ENCODE measurements at regions not wholly inside any gene's neighbourhood (a gene's known extent, or its start where the extent isn't known, plus 50 kb on each side); places are given as distances from the start of the nearest gene placed in this dataset.

DNA sequence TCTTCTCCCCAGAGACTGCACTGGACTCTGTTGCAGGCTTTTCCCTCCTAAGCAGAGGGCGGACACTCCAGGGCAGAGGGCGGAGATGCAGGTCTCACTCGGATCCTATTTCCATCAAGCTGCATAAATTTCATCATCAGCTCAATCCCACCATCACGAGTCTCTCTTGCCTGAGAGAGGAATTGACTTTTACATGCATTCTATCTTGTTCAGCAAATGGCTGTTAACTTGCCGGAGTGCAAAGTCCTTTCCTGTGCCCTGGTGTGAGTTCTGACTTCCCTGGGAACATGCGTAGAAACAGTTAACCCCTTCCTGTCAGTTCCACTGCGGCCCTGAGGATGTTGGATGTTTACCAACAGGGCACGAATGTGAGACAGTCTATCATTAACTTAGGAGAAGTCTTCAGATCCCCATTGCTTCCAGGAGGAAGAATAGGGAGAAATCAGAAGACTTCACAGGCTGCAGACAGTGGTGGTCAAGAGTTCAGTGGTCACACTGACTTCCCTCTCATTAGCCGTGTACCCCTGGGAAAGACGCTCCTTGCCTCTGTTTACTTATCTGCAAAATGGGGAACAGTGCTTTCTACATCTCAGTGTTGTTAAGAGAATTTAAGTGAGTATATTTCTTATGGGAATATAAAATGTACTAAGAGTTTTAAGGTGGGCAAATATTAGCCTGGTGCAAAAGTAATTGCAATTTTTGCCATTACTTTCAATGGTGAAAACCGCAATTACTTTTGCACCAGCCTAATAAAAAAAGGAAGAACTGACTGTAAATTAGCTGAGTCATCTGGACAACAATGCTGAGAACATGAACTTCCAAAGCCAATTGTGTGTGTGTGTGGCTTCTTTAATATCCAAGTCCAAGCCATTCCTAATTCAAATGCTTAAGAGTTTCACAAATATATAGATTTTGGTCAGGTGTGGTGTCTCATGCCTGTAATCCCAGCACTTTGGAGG lies 248.0 kb downstream of the DRD1 start:
- in situ Hi-C loops (cut with HindIII; ENCODE audit: low sequenced_read_pairs), result no loop called here

DNA sequence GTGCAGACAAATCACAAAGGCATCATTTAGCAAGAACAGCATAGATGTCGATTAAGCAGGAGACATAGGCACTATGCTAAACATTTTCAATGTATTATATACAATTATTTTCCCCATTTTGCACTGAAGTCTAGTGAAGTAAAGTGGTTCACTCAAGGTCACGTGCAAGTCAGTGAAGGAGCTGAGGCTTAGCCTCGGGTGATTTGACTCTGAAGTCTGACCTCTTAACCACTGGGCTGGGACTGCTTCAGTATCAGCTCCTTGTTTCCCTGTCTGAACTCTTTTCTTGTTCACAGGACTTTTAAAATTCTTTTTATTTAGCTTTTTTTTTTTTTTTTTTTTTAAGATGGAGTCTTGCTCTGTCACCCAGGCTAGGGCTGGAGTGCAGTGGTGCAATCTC lies 262.7 kb downstream of the DRD1 start:
- in situ Hi-C loops (cut with HindIII; ENCODE audit: low sequenced_read_pairs), result no loop called here

DNA sequence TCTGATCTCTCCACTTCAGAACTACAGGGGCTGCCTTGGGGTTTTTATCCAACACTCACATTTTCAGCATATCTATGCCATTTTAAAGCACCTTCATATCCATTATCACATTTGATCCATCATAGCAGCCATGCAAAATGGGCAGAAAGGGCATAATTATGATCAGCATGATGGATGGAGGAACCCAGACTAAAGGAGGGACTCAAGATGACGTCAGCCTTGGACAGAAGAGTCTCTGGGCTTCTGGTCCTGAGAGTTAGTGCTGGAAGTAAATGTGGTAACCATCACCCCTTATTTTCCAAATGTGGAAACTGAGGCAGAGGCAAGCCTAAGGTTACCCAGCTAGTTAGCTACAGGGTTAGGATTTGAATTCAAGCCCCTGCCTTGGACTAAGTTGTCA lies 273.1 kb downstream of the DRD1 start:
- in situ Hi-C loops (cut with HindIII; ENCODE audit: low sequenced_read_pairs), result no loop called here

DNA sequence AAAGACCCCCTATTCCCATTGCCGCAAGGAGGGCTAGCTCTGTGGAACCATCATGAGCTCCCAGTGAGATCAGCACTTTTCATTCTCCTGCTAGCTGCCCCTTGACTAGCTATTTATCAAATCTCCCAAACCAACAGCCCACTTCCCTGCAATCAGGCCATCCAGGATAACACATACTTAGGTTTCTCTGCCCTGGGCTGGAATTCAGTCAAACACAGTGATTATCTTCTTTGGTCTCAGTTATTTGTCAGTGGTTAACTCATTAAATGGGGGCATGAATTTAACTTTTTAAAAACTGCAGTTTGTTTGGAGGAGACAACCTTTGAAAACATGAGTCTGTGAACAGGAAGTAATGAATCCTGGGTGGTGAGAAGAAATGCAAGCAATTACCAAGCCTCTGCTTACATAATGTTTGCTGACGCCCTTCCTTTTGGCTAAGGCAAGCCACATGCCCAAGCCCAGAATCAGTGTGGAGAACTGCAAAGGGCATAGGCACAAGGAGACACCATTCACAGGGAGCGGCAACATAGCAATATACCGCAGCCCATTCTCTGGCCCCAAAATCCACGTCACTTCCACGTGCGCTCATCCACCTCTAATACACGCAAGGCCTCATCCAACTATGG lies 275.0 kb downstream of the DRD1 start:
- in situ Hi-C loops (cut with HindIII; ENCODE audit: low sequenced_read_pairs), result no loop called here

DNA sequence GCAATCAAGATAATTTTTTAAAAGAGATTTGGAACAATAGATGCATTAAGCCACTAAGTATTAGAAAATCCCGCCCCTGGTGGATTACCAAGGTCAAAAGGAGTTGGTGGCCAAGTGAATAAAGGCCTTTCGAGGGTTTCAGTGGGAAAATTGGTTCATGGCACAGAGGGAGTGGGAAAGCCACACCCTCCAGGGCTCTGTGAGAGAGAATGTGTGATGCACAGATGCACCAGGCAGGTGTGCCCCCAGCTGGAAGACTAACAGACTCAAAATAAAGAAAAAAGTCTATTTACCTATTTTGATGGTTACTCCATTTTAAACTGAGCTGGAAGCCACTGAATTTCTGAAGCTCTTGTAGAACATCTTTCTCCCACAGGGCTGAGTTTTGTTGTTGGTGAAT lies 278.0 kb downstream of the DRD1 start:
- in situ Hi-C loops (cut with HindIII; ENCODE audit: low sequenced_read_pairs), result no loop called here

DNA sequence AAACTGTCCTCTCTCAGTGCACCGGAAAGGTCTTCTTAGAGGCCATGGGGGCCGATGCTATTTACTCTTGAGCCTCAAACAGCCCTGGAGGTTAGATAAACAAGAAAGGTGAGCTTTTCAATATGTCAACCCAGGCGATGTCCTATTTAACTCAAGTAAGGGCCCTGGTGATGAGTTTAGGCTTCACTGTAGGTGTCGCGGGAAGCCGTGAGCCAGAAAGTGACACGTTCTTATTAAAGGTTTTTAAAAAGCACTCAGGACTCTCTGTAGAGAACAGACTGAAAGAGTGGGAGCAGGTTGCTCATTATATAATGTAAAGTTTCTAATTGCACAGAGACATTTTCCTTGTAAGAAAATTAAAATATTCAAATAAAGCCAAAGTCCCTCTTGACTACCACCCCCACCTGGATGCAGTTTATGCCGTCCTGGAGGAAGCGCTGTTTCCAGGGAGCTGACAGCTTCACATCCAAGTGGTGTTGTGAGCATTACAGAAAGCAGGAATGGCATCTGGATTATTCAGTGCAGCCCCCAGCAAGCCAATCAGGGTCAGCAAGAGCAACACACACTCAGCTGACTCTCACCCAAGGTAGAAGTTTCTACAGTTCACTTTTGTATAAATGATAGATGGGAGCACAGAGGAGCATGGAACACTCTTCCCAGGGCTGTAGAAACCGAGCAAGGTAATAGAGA lies 280.3 kb downstream of the DRD1 start:
- in situ Hi-C loops (cut with HindIII; ENCODE audit: low sequenced_read_pairs), result no loop called here

DNA sequence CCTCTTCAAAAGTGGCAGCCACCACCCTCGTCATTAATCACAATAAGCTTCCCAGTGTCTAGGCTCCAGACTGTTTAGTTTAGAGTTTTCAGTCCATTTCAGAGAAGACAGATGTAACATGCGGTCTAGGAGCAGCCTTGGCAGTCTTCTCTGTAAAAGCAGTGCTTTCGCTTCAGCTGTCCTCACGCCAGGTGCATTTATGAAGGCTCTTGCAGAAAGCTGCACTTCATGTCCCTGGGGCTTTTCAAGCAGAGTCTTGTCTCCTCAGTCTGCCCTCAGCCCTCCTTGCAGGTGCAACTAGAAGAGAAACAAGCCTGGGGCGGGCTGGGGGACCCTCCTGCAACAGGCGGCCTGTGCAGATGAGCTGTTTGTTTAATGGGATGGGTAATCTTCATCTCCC lies 281.9 kb downstream of the DRD1 start:
- in situ Hi-C loops (cut with HindIII; ENCODE audit: low sequenced_read_pairs), result no loop called here

DNA sequence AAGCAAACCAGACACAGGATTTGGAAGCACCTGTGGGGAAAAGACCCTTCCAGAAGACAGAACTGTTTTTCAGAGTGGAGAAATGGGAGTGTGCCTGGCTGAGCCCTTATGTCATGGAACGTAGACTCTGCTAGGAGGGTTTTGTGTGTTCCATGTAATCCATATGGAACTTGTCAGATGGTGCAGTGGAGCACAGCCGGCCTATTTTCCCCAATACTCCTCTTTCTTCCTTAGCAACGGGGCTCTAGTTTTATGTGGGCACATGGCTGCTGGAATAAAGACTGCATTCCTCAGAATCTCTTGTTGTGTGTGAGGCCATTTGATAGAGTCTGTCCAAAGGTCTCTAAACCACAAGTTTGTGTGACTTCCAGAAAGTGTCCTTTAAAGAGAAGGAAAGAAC lies 284.0 kb downstream of the DRD1 start:
- in situ Hi-C loops (cut with HindIII; ENCODE audit: low sequenced_read_pairs), result loop anchor here (5.0 kb wide), 1 partner anchor 53 kb away; no protein-coding TSS in a partner anchor

DNA sequence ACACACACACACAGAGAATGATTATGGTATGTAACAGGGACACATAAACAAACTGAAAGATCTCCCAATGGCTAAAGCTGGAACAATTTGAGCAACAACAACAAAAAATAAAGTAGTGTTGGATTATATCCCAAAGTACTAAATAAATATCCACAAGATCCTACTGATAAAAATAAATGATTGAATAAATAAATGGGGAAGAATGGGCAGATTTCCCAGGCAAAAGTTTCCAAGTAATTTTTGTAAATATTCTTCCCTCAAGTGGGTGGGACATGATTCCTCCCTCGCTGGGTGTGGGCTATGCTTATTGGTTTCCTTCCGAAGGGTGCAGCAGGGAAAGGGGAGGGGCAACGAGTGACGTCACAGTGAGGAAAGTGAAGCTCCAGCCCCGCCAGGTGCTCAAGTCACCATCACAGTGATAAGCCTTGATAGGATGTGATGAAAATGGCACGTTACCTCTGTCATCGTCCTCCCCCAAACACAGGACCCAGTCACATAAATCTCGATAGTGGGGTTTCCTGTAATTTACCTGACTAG lies 295.3 kb downstream of the DRD1 start:
- in situ Hi-C loops (cut with HindIII; ENCODE audit: low sequenced_read_pairs), result no loop called here

DNA sequence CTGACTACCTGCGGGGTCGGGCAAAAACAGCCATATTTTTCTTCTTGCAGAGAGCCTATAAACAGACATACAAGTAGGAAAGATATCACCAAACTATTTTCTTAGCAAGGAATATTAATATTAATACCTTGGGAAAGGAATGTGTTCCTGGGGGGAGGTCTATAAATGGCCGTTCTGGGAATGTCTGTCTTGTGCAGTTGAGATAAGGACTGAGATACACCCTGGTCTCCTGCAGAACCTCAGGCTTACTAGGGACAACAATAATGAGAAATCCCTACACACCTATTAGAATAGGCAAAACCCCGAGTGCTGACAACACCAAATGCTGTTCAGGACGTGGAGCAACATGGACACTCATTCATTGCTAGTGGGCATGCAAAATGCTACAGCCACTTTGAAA lies 297.2 kb downstream of the DRD1 start:
- in situ Hi-C loops (cut with HindIII; ENCODE audit: low sequenced_read_pairs), result no loop called here

DNA sequence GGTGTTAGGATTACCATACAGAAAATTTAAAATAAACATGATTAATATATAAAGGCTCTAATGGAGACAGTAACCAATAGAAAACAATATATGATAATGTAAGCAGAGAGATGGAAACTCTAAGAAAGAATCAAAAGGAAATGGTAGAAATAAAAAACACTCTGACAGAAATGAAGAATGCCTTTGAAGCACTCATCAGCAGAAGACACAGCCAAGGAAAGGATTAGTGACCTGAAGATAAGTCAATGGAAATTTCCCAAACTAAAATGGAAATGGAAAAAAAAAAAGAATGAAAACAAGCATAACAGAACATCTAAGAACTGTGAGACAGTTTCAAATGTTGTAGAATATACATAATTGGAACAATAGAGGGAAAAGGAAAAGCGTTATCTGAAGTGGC lies 302.6 kb downstream of the DRD1 start:
- in situ Hi-C loops (cut with HindIII; ENCODE audit: low sequenced_read_pairs), result no loop called here

DNA sequence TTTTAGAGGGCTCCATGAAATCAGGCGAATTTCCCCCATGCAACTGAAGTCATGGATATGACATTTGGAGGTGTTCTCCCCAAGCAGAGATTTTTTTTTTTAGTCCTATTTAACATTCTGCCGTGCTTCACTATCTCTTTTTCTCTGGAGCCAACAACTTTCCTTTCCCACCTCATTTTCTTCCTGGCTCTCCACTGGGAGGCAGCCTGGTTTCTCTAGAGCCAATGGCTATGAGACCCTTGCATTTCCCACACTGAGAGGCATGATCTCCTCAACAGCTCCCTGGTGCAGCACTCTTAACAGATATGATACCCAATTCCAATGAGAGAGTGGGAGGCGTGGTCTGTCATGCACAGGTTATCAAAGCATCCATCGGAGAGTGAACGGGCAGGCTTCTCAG lies 310.8 kb downstream of the DRD1 start:
- in situ Hi-C loops (cut with HindIII; ENCODE audit: low sequenced_read_pairs), result no loop called here

DNA sequence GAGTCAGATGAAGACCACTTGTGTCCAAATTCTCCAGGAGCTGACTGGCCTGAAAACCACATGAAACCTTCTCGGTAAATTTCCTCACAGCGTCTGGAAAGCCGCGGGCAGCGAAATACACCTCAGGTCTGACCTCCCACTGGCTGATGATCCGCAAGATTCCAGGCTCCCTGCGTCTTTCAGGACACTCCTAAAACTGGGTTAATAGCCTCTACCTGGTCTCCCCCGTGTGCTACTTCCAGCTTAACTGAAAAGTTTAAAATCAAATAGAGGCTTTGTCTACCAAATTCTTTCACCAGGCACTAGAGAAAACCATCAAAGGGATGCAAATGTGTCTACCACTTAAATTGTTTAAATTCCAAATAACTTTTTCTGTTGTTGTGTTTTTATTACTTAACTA lies 312.6 kb downstream of the DRD1 start:
- in situ Hi-C loops (cut with HindIII; ENCODE audit: low sequenced_read_pairs), result no loop called here

DNA sequence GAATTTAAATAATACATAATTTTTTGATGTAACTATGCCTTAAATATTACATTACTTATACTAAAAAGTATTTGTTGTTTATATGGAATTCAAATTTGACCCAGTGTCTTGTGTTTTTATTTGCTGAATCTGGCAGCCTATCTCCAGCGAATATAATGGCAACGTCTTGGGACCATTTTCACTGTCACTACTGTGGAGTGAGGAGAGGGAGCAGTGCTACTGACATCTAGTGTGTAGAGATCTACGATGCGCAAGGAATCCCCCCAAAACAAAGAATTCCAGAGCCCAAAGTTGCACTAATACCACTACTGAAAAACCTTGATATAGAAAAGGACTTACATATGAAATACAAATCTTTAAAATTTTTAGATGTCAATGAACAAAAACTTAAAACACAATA lies 314.4 kb downstream of the DRD1 start:
- in situ Hi-C loops (cut with HindIII; ENCODE audit: low sequenced_read_pairs), result no loop called here

DNA sequence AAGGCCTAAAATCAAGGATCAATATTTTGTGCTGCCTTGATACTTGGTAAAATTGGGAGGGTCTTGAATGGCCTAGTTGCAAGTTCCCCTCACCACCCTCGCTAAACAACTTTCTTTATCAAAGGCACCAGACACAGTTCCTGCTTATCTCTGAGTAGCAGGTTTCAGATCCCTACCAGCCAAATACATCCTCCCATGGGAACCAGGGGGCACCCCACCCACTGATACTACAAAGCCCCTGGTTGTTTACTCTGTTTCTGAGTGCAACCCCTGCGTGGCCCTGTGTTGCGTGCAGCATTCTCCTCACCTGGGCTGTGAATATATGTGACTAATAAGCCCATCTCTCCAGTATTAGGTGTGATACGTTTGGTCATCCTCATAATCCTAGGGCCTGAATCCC lies 314.9 kb downstream of the DRD1 start:
- in situ Hi-C loops (cut with HindIII; ENCODE audit: low sequenced_read_pairs), result no loop called here

DNA sequence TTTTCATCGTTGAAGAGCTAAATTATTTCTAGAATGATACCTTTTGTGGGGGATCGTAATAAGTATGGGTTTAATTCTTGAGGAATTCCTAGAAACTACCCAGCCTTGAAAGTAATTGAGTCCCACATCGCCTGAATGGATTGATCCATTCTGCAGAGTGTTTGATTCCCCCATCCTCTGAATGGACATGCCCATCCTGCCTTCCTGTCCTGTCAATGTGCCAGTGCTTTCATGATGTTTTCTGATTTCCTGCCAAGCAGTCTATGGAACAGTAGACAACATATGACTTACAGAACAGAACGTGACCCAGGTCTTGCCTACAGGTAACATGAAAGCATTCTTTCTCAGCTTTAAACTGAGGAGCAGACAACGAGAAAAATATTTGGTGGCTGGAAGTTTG lies 319.2 kb downstream of the DRD1 start:
- in situ Hi-C loops (cut with HindIII; ENCODE audit: low sequenced_read_pairs), result no loop called here

DNA sequence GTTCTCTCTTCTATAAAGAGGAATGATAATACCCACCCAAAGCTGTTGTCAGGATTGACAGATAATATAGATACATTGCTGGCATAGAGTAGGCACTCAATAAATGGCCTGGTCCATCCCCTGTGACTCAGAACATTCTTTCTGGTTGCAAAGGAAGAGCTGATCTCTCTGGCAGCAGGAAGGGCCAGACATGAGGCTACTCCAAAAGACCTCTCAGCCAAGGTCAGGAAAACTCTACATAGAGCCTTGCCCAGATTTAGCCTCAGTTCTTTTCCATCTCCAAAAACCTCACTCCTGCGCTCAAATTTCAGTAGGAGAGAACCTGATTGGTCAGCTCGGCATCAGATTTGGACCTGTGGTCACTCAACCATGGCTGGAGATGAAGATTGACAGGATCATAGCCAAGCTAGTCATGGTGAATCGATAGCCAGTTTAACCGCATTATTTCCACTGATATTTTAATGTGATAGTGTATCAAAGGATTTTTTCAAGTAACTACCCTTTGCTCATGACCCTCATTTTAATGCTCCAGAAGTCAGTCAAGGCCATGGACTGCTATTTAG lies 319.6 kb downstream of the DRD1 start:
- in situ Hi-C loops (cut with HindIII; ENCODE audit: low sequenced_read_pairs), result no loop called here

DNA sequence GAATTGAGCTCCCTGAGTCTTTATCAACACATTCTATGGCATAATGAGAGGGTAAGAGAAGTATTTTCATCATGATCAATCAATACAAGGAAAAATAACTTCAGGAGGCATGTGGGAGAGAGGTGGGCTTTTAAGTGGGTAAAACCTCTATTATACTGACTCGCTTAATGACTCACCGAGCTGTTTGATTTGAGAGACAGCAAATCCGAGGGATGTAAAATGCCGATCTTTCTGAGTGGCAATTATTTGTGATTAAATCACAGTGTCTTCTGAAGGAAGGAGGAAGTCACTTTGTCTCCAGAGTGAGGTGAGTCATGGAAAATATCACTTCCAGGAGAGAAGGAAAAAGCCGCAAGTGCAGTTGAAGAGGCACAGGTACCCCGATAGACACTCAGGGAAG lies 320.4 kb downstream of the DRD1 start:
- in situ Hi-C loops (cut with HindIII; ENCODE audit: low sequenced_read_pairs), result no loop called here

DNA sequence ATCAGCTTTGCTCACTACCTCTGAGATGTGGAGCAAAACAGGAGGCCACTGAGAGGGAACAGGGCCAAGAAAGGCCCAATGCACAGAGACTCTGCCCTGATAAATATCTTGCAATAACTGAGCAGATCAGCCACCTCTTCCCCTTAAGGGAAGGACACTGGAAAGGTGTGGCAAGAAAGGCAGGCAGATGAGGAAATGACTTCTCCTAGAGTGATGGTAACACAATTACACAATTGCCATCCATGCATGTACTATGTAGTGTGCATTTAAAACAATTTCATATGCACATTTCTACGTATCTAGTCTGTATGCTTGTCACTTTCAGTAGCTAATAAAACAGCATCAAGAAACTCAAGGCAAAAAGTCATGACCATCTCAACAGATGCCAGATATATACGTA lies 322.5 kb downstream of the DRD1 start:
- in situ Hi-C loops (cut with HindIII; ENCODE audit: low sequenced_read_pairs), result no loop called here

DNA sequence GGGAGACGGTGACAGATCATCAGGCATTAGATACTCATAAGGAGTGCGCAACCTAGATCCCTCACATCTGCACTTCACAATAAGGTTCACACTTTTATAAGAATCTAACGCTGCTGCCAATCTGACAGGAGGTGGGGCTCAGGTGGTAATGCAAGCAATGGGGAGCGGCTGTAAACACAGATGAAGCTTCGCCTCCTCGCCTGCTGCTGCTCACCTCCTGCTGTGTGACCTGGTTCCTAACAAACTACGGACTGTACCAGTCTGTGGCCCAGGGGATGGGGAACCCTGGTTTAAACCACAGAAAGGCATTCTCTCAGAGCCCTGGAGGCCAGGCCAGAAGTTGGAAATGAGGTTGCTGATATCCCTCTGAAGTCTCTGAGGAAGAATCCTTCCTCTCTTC lies 323.6 kb downstream of the DRD1 start:
- in situ Hi-C loops (cut with HindIII; ENCODE audit: low sequenced_read_pairs), result no loop called here

DNA sequence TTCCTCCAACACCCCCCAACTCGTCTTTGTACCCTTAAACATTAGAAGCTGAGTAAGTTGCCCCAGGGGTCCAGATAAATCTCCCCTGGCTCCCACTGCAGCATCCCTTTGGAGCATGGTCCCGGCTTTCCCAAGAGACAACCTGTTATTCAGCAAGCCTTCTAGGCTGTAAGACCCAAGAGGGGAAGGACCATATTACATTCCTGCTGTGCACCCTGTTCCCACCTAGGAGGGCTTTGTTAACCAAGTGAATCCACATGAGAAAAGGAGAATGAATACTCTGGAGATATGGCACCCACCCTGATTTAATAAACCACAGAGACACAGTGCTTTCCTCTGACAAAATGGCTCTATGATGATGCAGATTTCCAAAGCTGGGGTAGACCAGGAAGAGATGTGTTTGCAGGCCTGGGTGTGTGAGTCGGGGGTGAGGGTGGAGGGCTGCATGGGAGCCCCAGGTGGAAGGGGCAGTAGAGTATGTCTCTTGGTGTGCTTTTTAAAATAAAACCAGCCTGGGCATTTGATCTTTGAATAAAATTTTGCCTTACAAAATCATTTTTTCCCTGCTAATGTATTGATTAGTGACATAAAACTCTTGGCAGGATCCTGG lies 325.2 kb downstream of the DRD1 start:
- in situ Hi-C loops (cut with HindIII; ENCODE audit: low sequenced_read_pairs), result no loop called here
